ENCODE measurements at regions not wholly inside any gene's neighbourhood (a gene's known extent, or its start where the extent isn't known, plus 50 kb on each side); places are given as distances from the start of the nearest gene placed in this dataset.

- DNase-seq = no peak
These were observed 1511.0 kb downstream of the ARAP2 start for GRCh38 chr4:34733185-34733941.

GRCh38 chr4:34766935-34767334 is 1477.4 kb downstream of the ARAP2 start:
- DNase-seq = no peak

- no peak for DNase-seq
These were observed 1476.9 kb downstream of the ARAP2 start for GRCh38 chr4:34767407-34767806.

- DNase-seq = no peak
These were observed 1472.7 kb downstream of the ARAP2 start for GRCh38 chr4:34771632-34772031.

GRCh38 chr4:34790131-34790530 is 1454.2 kb downstream of the ARAP2 start:
- DNase-seq = no peak

GRCh38 chr4:34791209-34791608 is 1453.1 kb downstream of the ARAP2 start:
- DNase-seq = no peak

- no peak for DNase-seq
These were observed 1443.4 kb downstream of the ARAP2 start for GRCh38 chr4:34800953-34801352.

GRCh38 chr4:34814266-34814665 is 1430.0 kb downstream of the ARAP2 start:
- no peak for DNase-seq

DNA sequence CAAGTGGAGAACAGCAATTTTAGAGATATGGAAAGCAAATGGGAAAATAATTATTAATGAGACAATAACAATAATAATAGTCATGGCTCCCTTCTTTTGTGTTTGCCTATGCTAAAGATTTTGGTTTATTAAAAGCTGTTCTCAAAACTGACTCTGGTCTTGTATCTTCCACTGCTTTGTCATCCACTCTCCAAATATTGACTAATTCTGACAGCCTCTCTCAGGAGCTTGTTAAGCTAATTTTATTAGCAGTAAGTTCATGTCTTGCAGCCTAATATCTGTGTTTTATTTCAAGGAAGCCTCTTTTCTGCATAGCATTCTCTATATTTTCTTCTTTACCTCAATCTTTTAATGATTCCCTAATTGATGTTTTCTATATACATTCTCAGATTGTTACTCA is 1419.8 kb downstream of the ARAP2 start:
- DNase-seq = no peak

DNA sequence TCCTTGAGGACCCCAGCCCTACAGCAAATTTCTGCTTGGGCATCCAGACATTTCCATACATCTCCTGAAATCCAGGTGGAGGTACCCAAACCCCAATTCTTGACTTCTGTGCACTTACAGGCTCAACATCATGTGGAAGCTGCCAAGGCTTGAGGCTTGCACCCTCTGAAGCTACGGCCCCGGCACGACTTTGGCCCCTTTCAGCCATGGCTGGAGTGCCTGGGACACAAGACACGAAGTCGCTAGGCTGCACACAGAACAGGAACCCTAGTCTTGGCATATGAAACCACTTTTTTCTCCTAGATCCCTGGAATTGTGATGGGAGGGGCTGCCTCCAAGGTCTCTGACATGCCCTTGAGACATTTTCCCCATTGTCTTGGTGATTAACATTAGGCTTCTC is 1417.7 kb downstream of the ARAP2 start:
- no peak for DNase-seq

DNA sequence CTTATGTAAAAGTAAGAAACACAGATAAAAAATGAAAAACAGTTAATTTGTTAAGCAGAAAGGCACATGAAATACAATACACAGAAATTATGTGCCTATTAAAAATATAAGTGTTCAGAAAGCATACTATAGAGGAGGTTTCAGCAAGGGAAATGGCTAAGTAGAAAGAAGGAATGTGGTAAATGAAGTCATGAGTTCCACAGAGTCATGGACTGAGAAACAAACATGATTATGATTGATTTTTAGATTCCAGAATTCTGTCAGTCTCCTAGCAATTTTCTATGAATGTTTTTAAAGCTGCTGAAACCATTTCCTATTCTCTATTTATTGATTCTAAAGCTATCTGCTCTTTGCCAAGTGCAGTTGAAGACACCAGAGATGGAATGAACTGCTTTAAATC is 1398.4 kb downstream of the ARAP2 start:
- DNase-seq = no peak

DNA sequence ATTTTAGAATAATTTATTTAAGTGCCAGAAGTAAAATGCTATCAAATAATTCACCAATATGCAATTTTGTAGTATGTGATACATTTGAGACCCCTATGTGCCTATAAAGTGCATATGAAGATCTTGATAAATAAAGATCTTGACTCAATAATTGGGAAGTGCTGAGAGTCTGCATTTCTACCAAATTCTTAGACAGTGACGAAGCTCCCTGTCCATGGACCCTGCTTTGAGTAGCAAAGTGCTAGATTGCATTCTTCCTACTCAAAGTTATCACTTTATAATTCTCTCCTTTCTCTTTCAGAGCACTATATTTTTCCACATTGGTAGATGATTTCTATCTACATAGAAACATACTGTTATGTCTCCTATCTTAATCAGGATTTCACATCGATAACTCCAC is 1393.9 kb downstream of the ARAP2 start:
- DNase-seq = no peak

GRCh38 chr4:34850968-34851367 is 1393.3 kb downstream of the ARAP2 start:
- no peak for DNase-seq

DNA sequence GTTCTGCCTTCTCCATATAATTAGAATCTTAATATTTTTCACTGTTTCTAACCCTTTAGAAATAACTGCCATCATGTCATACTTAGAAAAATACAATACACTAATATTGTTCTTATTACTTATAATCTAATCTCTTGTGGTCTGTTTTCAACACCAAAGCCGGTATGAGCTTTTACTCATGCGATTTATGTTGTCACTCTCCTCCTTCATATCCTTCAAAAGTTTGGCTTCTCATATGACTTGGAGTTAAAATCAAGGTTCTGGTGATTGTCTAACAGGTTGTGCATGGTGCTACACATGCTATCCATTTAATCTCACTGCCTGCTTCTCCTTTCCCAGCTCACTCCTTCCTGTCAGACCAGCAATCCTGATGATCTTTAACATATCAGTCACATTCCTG is 1392.9 kb downstream of the ARAP2 start:
- DNase-seq = no peak

DNA sequence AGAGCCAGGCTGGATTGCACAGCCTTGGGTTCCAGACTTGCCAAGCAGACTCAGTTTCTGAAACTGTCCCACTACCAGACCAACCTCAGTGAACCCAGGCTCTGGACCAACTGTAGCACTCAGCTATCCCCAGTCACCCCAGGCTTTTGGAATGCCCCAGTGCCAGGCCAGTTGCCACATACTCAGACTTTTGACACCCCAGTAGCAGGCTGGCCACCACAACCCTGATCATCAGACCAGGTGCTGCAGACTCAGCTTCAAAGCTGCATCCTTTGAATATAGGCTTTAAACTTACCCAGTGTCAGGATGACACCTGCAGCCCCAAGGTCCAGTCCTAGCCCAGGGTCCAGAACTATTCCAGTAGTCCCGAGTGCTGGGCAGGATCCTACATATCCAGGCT is 1389.9 kb downstream of the ARAP2 start:
- DNase-seq = no peak

DNA sequence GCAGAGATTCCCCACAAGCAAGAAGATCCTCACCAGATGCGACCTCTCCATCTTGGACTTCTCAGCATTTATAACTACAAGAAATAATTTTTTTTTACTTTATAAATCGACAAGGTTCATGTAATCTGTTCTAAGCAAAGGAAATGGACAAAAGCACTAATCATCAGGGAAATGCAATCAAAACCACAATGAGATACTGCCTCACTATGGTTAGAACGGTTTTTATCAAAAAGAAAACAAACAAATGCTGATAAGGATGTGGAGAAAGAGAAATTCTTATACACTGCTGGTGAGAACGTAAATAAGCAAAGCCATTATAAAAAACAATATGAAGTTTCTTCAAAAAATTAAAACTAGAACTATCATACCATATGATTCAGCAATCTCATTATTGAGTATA is 1382.6 kb downstream of the ARAP2 start:
- DNase-seq = no peak

DNA sequence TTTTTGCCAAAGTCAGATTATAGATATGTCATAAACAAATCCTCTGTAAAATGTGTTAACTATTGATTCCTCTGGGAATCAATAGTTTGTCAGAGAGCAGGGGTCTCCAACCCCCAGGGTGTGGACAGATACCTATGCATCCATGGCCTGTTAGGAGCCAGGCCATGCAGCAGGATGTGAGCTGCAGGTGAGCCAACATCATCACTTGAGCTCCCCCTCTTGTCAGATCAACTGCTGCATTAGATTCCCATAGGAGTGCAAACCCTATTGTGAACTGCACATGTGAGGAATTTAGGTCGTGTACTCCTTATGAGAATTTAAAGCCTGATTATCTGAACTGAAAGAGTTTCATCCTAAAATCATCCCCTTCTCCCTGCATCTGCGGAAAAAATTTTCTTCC is 1365.4 kb downstream of the ARAP2 start:
- DNase-seq = no peak

DNA sequence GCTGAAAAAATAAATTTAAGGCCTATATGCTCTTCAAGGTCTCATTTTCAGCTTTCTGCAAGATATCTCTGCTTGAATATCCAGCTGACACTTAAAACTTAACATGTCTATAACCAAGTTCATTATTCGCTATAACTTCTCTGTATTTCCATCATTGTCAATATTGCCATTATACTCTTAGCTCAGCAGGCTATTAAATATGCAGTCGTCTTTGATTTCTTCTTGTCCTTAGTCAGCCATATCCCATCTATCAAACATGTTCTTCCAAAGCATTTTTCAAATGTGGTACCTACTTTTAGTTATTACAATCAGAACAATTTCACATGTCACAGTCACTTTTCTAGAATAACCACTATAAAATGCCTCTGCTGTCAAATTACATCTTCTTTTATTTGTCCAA is 1364.1 kb downstream of the ARAP2 start:
- DNase-seq = no peak

GRCh38 chr4:34891892-34892291 is 1352.4 kb downstream of the ARAP2 start:
- no peak for DNase-seq

- no peak for DNase-seq
These were observed 1350.9 kb downstream of the ARAP2 start for GRCh38 chr4:34893382-34893781.

DNA sequence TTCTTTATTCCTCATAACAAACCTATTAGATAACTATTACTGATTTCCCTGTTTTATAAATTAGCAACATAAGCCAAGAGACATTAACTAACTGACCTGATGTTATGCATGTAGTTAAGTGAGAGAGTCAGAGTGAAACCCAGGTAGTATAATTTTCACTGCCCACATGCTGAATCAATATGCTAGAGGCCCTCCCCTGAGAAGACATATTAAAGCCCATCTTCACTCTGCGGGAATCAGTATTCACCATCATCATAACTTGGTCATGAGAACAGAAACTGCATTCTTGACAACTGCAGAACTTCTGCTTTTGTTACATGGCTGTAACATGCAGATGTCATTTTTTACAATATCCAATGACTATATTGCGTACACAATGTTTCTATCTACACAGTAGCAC is 1324.3 kb downstream of the ARAP2 start:
- no peak for DNase-seq

DNA sequence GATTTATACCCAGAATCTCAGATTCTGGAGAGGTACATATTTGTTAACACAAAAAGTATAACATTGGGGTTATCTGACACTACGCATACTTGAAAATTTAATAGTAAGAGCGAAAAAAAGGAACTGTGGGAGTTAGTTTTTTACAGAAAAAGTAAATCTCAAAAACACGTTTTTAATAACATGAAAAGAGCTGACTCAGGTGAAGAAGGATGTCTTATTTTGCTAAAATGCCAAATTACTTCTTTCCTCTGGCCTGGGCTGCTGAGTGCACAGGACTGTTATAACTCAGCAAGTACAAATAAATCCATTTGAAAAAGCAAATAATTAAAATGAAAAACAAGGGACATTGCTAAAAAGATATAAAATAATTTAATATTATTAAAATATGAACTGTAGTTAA is 1322.9 kb downstream of the ARAP2 start:
- DNase-seq = no peak

- DNase-seq = no peak
These were observed 1322.0 kb downstream of the ARAP2 start for GRCh38 chr4:34922325-34922724.

GRCh38 chr4:34932591-34932990 is 1311.7 kb downstream of the ARAP2 start:
- DNase-seq = no peak

DNA sequence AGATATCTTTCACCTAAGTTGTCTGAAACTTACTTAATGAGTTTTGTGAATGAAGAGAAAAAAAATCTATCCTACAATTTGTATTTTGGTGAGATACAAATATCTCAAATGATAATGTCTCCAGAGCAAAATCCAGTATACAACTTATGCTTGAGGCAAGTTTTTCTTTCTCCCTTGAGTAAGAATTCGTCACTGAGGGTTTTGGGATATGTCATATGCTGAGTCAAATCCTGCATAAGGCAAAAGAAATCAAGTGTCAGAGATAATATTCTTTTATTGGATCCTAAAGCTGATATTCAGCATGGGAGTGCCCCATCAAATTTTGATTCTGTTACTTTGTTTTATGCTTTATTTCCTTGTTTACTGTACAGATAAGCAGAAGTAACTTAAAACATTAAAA is 1308.6 kb downstream of the ARAP2 start:
- no peak for DNase-seq

DNA sequence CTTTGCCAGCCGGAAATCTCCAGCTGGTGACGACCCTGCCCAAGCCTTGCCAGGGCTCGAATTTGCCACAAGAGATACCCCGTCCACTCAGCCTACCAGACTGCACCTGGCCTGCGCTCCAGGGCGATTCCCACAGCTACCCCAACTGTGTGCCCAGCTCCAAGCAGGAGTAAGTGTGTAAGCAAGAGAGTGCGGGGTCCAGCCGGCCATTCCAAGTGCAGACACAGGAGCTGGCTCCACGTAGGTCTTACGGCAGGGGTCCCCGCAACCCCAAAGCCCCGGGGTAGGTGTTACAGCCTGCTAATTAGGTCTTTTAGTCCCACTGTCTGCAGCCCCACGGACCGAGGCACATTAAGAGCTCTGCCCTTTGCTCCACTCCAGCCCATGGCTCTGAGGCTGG is 1305.2 kb downstream of the ARAP2 start:
- no peak for DNase-seq

All from NCI-H1048 (cell line).